ENCODE measurements at regions not wholly inside any gene's neighbourhood (a gene's known extent, or its start where the extent isn't known, plus 50 kb on each side); places are given as distances from the start of the nearest gene placed in this dataset.

GRCh38 chrX:96619588-96619987 is 65.1 kb upstream of the DIAPH2 start:
- Mint-ChIP-seq H3K4me1 (no peaks in the 10 kb centered on the region), H3K27me3 (ENCODE audit: low read depth in 3 of 3) (no peaks in the 10 kb centered on the region), H3K4me3 (no peak overlapping the region), H3K27ac (no peak overlapping the region), H3K9me3 (peaks cover 0 to 12% (median 7%) of the 10 kb centered on the region in 7 donors), H3K36me3 (no peaks in the 10 kb centered on the region)
- no peak overlapping the region for H3K27ac ChIP-seq (ENCODE audit: low read depth in 1 of 2, low read length in 2 of 2)
- H3K4me3 ChIP-seq (replicated peaks in 1 of 3; ENCODE audit: low read depth in 2 of 3, low read length in 3 of 3): no peak overlapping the region
- no peaks in the 10 kb centered on the region for H3K4me1 ChIP-seq (ENCODE audit: control insufficient read depth in 1 of 2, insufficient read depth in 2 of 2, low read length in 2 of 2)
- no peak overlapping the region for H3K4me2 ChIP-seq (replicated peaks; ENCODE audit: extremely low read depth, low read length, poor library complexity, severe bottlenecking)
- intact Hi-C loops (cut with micrococcal nuclease): no loop called here
- no peak for TF ChIP-seq CTCF (IDR thresholded peaks at IDR 0.05)
- no peak overlapping the region for H2AFZ ChIP-seq (ENCODE audit: insufficient read depth, low read depth, low read length, poor library complexity, severe bottlenecking)
- no peak for DNase-seq
- no peaks in the 10 kb centered on the region for H3K79me2 ChIP-seq (ENCODE audit: insufficient read depth, low read length)
- no peaks in the 10 kb centered on the region for H3K27me3 ChIP-seq (ENCODE audit: control insufficient read depth in 2 of 2, insufficient read depth in 2 of 2, low read length in 2 of 2)
- no peaks in the 10 kb centered on the region for H3K36me3 ChIP-seq (replicated peaks in 1 of 2; ENCODE audit: control insufficient read depth in 1 of 2, insufficient read depth in 2 of 2, low read length in 2 of 2)
- peaks cover 3 to 5% of the 10 kb centered on the region in 2 donors for H3K9me3 ChIP-seq (replicated peaks in 1 of 2; ENCODE audit: control insufficient read depth in 1 of 2, insufficient read depth in 1 of 2, low read length in 2 of 2)
- no peaks in the 10 kb centered on the region for H4K20me1 ChIP-seq (ENCODE audit: insufficient read depth, low read length)
- H3K9ac ChIP-seq (ENCODE audit: insufficient read depth, low read length, poor library complexity, severe bottlenecking): no peak overlapping the region

- Histone ChIP-seq H3K4me3 (replicated peaks in 1 of 3; ENCODE audit: low read depth in 2 of 3, low read length in 3 of 3) (no peak overlapping the region), H3K9me3 (replicated peaks in 1 of 2; ENCODE audit: control insufficient read depth in 1 of 2, insufficient read depth in 1 of 2, low read length in 2 of 2) (peaks cover 3 to 5% of the 10 kb centered on the region in 2 donors), H3K9ac (ENCODE audit: insufficient read depth, low read length, poor library complexity, severe bottlenecking) (no peak overlapping the region), H3K79me2 (ENCODE audit: insufficient read depth, low read length) (no peaks in the 10 kb centered on the region), H3K36me3 (replicated peaks in 1 of 2; ENCODE audit: control insufficient read depth in 1 of 2, insufficient read depth in 2 of 2, low read length in 2 of 2) (no peaks in the 10 kb centered on the region), H3K4me1 (ENCODE audit: control insufficient read depth in 1 of 2, insufficient read depth in 2 of 2, low read length in 2 of 2) (no peaks in the 10 kb centered on the region), H4K20me1 (ENCODE audit: insufficient read depth, low read length) (no peaks in the 10 kb centered on the region), H2AFZ (ENCODE audit: insufficient read depth, low read depth, low read length, poor library complexity, severe bottlenecking) (no peak overlapping the region), H3K4me2 (replicated peaks; ENCODE audit: extremely low read depth, low read length, poor library complexity, severe bottlenecking) (no peak overlapping the region), H3K27me3 (ENCODE audit: control insufficient read depth in 2 of 2, insufficient read depth in 2 of 2, low read length in 2 of 2) (no peaks in the 10 kb centered on the region), H3K27ac (ENCODE audit: low read depth in 1 of 2, low read length in 2 of 2) (no peak overlapping the region)
- intact Hi-C loops (cut with micrococcal nuclease): no loop called here
- H3K27me3 Mint-ChIP-seq (ENCODE audit: low read depth in 3 of 3): peaks cover 0 to 4% (median 0%) of the 10 kb centered on the region in 3 donors
- no peak overlapping the region for H3K4me3 Mint-ChIP-seq
- H3K9me3 Mint-ChIP-seq: peaks cover 3 to 15% (median 7%) of the 10 kb centered on the region in 7 donors
- no peak for DNase-seq
- no peak for TF ChIP-seq CTCF (IDR thresholded peaks at IDR 0.05)
- H3K27ac Mint-ChIP-seq: no peak overlapping the region
- H3K4me1 Mint-ChIP-seq: no peaks in the 10 kb centered on the region
- no CpG with 5 or more reads among the region's 1 CpG for WGBS (ENCODE audit: insufficient coverage)
- H3K36me3 Mint-ChIP-seq: no peaks in the 10 kb centered on the region
Measured at GRCh38 chrX:96621811-96622210, 62.8 kb upstream of the DIAPH2 start.

All from CD14-positive monocyte (primary cell).